ENCODE measurements at regions not wholly inside any gene's neighbourhood (a gene's known extent, or its start where the extent isn't known, plus 50 kb on each side); places are given as distances from the start of the nearest gene placed in this dataset.

DNA sequence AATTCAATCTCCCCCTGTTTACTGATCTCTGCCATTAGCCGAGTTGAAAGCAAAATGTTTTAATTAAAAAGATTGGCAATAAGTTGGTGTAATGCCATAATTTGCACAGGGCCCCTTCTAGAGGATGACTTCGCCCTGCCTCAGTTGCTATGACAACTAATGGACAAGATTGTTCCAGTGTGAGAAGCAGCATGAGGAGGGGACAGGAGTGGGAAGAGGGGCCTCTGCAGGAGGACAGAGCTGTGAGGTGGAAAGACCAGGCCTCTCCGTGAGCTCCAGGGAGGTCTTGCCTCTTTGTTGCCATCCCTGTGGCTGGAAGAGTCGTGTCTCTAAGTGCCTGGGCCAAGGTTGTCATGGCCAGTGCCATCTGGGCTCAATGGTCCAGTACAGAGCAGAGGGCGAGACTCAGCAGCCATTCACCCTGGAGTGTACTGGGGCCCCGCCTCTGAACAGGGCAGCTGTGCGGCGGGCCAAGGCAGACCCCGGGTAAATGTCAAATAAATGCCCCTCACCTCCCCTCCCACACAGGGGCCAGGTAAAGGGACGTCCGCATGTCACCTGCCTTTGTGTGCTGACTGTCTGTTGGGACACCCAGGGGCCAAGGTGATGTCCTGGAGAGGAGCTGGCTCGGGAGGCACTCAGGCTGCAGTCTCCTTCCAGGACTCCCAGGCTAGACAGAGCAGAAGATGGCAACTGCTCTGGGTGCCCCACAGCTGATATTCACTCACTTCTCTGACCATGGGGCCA lies 97.0 kb upstream of the RET start:
- H3K27me3 ChIP-seq (ENCODE audit: control insufficient read depth in 2 of 2, insufficient read depth in 2 of 2, low read length in 2 of 2): no peaks in the 10 kb centered on the region
- H3K4me1 ChIP-seq (ENCODE audit: control insufficient read depth in 2 of 2, insufficient read depth in 2 of 2, low read length in 2 of 2): no peaks in the 10 kb centered on the region
- H3K36me3 ChIP-seq (ENCODE audit: control insufficient read depth in 2 of 2, insufficient read depth in 2 of 2, low read length in 2 of 2): no peaks in the 10 kb centered on the region
- no peak overlapping the region for H3K4me3 ChIP-seq (ENCODE audit: low read length in 2 of 2)
- H3K27ac ChIP-seq (ENCODE audit: low read depth in 2 of 2, low read length in 2 of 2): no peak overlapping the region
- H3K9ac ChIP-seq (ENCODE audit: low read depth in 1 of 2, low read length in 2 of 2): no peak overlapping the region
- H3K9me3 ChIP-seq (ENCODE audit: control insufficient read depth in 2 of 2, low read length in 2 of 2): no peaks in the 10 kb centered on the region

DNA sequence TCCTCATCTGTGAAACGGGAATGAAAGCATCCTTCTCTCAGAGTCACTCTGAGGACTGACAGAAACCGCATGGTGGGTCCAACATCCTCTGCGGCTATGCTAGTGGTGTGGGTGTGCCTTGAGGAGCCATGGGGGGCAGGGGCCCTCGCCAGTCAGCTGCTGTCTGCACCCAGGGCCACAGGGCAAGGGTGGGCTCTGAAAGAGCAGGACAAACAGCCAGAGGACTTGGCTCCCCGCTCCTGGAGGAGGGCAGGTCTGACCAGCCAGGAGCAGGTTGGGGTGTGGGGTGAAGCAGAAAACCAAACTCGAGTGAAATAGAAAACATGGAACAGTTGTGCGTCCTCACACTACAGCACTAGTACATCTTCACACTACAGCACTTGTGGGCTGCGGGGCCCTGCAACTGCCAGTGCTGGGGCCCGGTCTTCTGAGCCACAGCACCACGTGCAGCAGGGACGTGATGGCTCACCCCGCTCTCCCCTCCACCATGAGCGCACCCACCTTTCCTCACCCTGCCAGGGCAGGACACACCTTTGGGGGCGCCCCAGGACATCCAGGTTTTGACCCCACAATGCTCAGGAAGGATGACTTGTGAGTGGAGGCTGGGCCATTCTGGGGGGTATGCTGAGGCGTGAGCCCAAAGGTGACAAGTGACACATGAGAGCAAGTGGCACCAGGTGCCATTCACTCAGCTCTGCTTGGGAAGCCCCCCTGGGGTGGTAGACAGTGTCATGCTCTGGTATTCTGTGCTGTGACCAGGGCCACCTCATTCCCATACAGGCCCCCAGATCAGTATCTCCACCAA lies 96.1 kb upstream of the RET start:
- H3K4me3 ChIP-seq (ENCODE audit: low read length in 2 of 2): no peak overlapping the region

DNA sequence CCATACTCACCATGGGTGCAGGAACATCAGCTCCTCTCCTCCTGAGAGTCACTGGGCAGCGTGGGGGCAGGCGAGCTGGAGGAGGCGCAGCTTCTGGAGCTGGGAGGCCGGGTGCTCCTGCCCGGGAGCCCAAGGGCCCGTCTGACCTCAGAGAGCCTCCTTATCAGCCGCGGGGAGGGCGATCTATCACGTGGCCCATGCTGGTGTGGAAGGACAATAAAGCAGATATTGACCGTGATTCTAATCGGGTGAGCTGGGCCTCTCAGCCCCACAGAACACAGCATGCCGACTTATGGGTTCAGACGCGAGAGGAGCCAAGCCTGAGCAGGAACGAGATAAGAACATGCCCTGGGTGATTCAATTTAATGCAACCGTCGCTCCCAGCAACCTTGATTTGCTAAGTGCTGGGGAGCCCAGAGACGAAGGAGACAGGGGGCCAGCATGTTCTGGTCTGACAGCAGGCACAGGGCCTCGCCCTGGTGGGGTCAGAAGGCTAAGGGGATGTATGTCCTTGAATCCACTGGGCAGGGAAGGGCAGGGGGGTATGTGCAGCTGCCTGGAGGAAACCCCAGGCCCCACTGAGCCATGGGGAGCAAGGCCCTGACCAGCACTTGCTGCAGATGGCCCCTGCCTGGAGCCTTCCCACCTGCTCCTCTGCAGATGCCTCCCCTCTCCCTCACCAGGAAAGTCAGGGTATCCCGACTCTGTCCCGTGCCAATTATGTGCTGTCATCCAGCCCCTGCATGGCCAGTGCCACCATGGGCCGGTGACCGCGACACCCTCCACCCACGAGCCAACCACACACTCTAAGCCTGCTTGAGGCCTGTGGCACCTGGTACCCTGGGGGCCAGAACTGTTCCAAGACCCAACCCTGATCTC lies 95.3 kb upstream of the RET start:
- H3K4me1 ChIP-seq (ENCODE audit: control insufficient read depth in 2 of 2, insufficient read depth in 2 of 2, low read length in 2 of 2): no peaks in the 10 kb centered on the region
- no peaks in the 10 kb centered on the region for H3K36me3 ChIP-seq (ENCODE audit: control insufficient read depth in 2 of 2, insufficient read depth in 2 of 2, low read length in 2 of 2)
- no peaks in the 10 kb centered on the region for H3K27me3 ChIP-seq (ENCODE audit: control insufficient read depth in 2 of 2, insufficient read depth in 2 of 2, low read length in 2 of 2)
- no peak overlapping the region for H3K4me3 ChIP-seq (ENCODE audit: low read length in 2 of 2)
- no peaks in the 10 kb centered on the region for H3K9me3 ChIP-seq (ENCODE audit: control insufficient read depth in 2 of 2, low read length in 2 of 2)
- H3K27ac ChIP-seq (ENCODE audit: low read depth in 2 of 2, low read length in 2 of 2): no peak overlapping the region
- no peak overlapping the region for H3K9ac ChIP-seq (ENCODE audit: low read depth in 1 of 2, low read length in 2 of 2)

More for the DNA sequence above, 96.1 kb upstream of the RET start:
- no peaks in the 10 kb centered on the region for H3K36me3 ChIP-seq (ENCODE audit: control insufficient read depth in 2 of 2, insufficient read depth in 2 of 2, low read length in 2 of 2)
- no peak overlapping the region for H3K27ac ChIP-seq (ENCODE audit: low read depth in 2 of 2, low read length in 2 of 2)
- H3K27me3 ChIP-seq (ENCODE audit: control insufficient read depth in 2 of 2, insufficient read depth in 2 of 2, low read length in 2 of 2): no peaks in the 10 kb centered on the region
- H3K9ac ChIP-seq (ENCODE audit: low read depth in 1 of 2, low read length in 2 of 2): no peak overlapping the region
- H3K9me3 ChIP-seq (ENCODE audit: control insufficient read depth in 2 of 2, low read length in 2 of 2): no peaks in the 10 kb centered on the region
- H3K4me1 ChIP-seq (ENCODE audit: control insufficient read depth in 2 of 2, insufficient read depth in 2 of 2, low read length in 2 of 2): no peaks in the 10 kb centered on the region

DNA sequence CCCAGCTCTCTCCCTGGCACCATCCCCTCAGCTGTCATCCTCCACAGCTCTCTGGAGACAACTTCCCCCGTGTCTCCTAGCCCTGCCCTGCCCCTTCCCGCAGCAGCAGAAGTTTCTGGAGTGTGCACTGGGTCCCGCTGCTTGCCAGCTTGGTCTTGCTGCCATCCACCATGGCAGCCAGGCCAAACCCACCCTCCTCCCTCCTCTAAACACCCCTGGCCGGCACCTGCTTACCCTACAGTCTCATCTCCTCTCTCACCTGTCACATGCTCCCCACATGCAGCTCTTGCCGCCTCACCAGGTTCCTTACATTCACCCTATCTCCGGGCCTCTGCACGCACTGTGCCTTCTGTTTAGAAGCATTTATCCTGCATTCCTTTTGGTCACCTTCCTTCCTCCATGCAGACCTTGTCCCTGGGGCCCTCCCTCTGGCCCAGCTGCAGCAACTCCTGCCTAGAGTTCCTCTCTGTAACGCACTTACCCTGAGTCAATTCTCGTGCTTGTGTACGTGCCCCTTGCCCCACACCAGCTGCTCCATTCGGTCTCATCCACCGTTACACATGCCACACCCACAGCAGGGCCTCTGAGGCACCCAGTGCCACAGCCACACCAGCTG lies 93.9 kb upstream of the RET start:
- Histone ChIP-seq H3K4me1 (ENCODE audit: control insufficient read depth in 2 of 2, insufficient read depth in 2 of 2, low read length in 2 of 2) (no peaks in the 10 kb centered on the region), H3K4me3 (ENCODE audit: low read length in 2 of 2) (no peak overlapping the region), H3K27ac (ENCODE audit: low read depth in 2 of 2, low read length in 2 of 2) (no peak overlapping the region), H3K9ac (ENCODE audit: low read depth in 1 of 2, low read length in 2 of 2) (no peak overlapping the region), H3K9me3 (ENCODE audit: control insufficient read depth in 2 of 2, low read length in 2 of 2) (no peaks in the 10 kb centered on the region), H3K36me3 (ENCODE audit: control insufficient read depth in 2 of 2, insufficient read depth in 2 of 2, low read length in 2 of 2) (no peaks in the 10 kb centered on the region), H3K27me3 (ENCODE audit: control insufficient read depth in 2 of 2, insufficient read depth in 2 of 2, low read length in 2 of 2) (no peaks in the 10 kb centered on the region)

GRCh38 chr10:42983591-42983990 lies 93.3 kb upstream of the RET start:
- Histone ChIP-seq H3K4me3 (ENCODE audit: low read length in 2 of 2) (no peak overlapping the region), H3K36me3 (ENCODE audit: control insufficient read depth in 2 of 2, insufficient read depth in 2 of 2, low read length in 2 of 2) (no peaks in the 10 kb centered on the region), H3K9me3 (ENCODE audit: control insufficient read depth in 2 of 2, low read length in 2 of 2) (no peaks in the 10 kb centered on the region), H3K9ac (ENCODE audit: low read depth in 1 of 2, low read length in 2 of 2) (no peak overlapping the region), H3K27ac (ENCODE audit: low read depth in 2 of 2, low read length in 2 of 2) (no peak overlapping the region), H3K27me3 (ENCODE audit: control insufficient read depth in 2 of 2, insufficient read depth in 2 of 2, low read length in 2 of 2) (no peaks in the 10 kb centered on the region), H3K4me1 (ENCODE audit: control insufficient read depth in 2 of 2, insufficient read depth in 2 of 2, low read length in 2 of 2) (no peaks in the 10 kb centered on the region)

- no peaks in the 10 kb centered on the region for H3K9me3 ChIP-seq (ENCODE audit: control insufficient read depth in 2 of 2, low read length in 2 of 2)
- no peaks in the 10 kb centered on the region for H3K36me3 ChIP-seq (ENCODE audit: control insufficient read depth in 2 of 2, insufficient read depth in 2 of 2, low read length in 2 of 2)
- H3K9ac ChIP-seq (ENCODE audit: low read depth in 1 of 2, low read length in 2 of 2): no peak overlapping the region
- H3K4me1 ChIP-seq (ENCODE audit: control insufficient read depth in 2 of 2, insufficient read depth in 2 of 2, low read length in 2 of 2): no peaks in the 10 kb centered on the region
- H3K4me3 ChIP-seq (ENCODE audit: low read length in 2 of 2): no peak overlapping the region
- H3K27me3 ChIP-seq (ENCODE audit: control insufficient read depth in 2 of 2, insufficient read depth in 2 of 2, low read length in 2 of 2): no peaks in the 10 kb centered on the region
- H3K27ac ChIP-seq (ENCODE audit: low read depth in 2 of 2, low read length in 2 of 2): no peak overlapping the region
Measured at GRCh38 chr10:42984035-42984610, 92.7 kb upstream of the RET start.

- H3K27me3 ChIP-seq (ENCODE audit: control insufficient read depth in 2 of 2, insufficient read depth in 2 of 2, low read length in 2 of 2): no peaks in the 10 kb centered on the region
- no peak overlapping the region for H3K4me3 ChIP-seq (ENCODE audit: low read length in 2 of 2)
- no peak overlapping the region for H3K27ac ChIP-seq (ENCODE audit: low read depth in 2 of 2, low read length in 2 of 2)
- no peak overlapping the region for H3K9ac ChIP-seq (ENCODE audit: low read depth in 1 of 2, low read length in 2 of 2)
- no peaks in the 10 kb centered on the region for H3K9me3 ChIP-seq (ENCODE audit: control insufficient read depth in 2 of 2, low read length in 2 of 2)
- no peaks in the 10 kb centered on the region for H3K36me3 ChIP-seq (ENCODE audit: control insufficient read depth in 2 of 2, insufficient read depth in 2 of 2, low read length in 2 of 2)
- H3K4me1 ChIP-seq (ENCODE audit: control insufficient read depth in 2 of 2, insufficient read depth in 2 of 2, low read length in 2 of 2): no peaks in the 10 kb centered on the region
Measured at GRCh38 chr10:42984761-42985325, 92.0 kb upstream of the RET start.

DNA sequence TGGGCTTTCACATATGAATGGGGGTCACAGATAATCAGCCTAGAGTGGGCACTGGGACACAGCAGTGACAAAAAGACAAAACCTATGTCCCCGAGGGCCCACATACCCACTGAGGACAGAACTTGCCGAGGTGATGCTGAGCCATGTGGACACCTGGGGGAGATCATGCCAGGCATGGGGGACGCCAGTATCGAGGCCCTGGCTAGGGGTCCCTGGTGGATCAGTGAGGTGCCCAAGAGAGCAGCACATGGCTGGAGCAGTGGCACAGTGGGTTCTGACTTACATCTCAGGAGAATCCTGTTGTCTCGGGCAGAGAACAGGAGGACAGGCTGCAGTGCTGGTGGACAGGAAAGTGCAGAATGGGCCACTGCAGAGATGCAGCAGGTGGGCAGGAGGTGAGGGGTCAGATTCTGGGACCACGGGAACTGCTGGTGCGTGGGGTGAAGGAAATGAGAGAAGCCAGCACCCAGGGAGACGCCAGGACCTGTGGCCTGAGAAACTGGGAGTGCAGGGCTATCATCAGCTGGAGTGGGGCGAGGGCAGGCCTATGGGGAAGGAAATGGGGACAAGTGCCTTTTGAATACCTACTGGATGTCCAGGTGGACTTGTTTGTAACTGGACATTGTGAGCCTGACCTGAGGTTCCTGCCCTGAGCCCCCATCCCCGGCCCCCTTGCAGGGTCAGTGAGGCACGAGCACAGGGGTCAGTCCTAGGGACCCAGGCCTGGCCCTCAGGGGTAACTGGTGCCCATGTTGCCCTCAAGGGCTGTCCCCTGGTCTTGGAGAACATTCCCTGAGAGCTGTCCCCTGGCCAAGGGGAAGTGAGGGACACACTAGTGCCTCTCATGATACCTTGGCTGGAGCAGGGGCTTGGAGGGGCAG lies 91.2 kb upstream of the RET start:
- H3K27me3 ChIP-seq (ENCODE audit: control insufficient read depth in 2 of 2, insufficient read depth in 2 of 2, low read length in 2 of 2): no peaks in the 10 kb centered on the region

DNA sequence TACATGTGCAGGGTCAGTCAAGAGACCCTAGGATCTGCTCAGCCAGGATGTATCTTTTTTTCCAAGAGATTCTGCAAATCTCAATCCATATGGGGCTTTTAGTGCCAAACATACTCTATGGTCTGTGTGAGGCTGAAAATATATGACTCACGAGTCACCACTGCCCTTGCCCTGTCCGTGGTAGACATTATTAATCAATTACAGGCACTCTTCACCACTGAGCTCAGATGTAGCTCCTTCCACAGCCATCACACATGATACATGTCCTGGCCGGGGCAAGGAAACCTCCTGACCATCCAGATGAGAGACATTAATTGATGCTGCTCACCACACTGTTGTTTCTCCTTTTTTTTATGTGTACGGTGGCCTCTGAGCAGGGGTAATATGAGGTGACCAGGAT lies 90.2 kb upstream of the RET start:
- Histone ChIP-seq H3K9ac (ENCODE audit: low read depth in 1 of 2, low read length in 2 of 2) (no peak overlapping the region), H3K9me3 (ENCODE audit: control insufficient read depth in 2 of 2, low read length in 2 of 2) (no peaks in the 10 kb centered on the region), H3K27ac (ENCODE audit: low read depth in 2 of 2, low read length in 2 of 2) (no peak overlapping the region), H3K4me1 (ENCODE audit: control insufficient read depth in 2 of 2, insufficient read depth in 2 of 2, low read length in 2 of 2) (no peaks in the 10 kb centered on the region), H3K27me3 (ENCODE audit: control insufficient read depth in 2 of 2, insufficient read depth in 2 of 2, low read length in 2 of 2) (no peaks in the 10 kb centered on the region), H3K4me3 (ENCODE audit: low read length in 2 of 2) (no peak overlapping the region), H3K36me3 (ENCODE audit: control insufficient read depth in 2 of 2, insufficient read depth in 2 of 2, low read length in 2 of 2) (no peaks in the 10 kb centered on the region)

More for the DNA sequence above, 91.2 kb upstream of the RET start:
- no peaks in the 10 kb centered on the region for H3K4me1 ChIP-seq (ENCODE audit: control insufficient read depth in 2 of 2, insufficient read depth in 2 of 2, low read length in 2 of 2)
- H3K27ac ChIP-seq (ENCODE audit: low read depth in 2 of 2, low read length in 2 of 2): no peak overlapping the region
- H3K9ac ChIP-seq (ENCODE audit: low read depth in 1 of 2, low read length in 2 of 2): no peak overlapping the region
- no peak overlapping the region for H3K4me3 ChIP-seq (ENCODE audit: low read length in 2 of 2)
- H3K36me3 ChIP-seq (ENCODE audit: control insufficient read depth in 2 of 2, insufficient read depth in 2 of 2, low read length in 2 of 2): no peaks in the 10 kb centered on the region
- H3K9me3 ChIP-seq (ENCODE audit: control insufficient read depth in 2 of 2, low read length in 2 of 2): no peaks in the 10 kb centered on the region
